Ovary (tissue), 7 donors: ENCODE measurements at regions not wholly inside any gene's neighbourhood (a gene's known extent, or its start where the extent isn't known, plus 50 kb on each side); places are given as distances from the start of the nearest gene placed in this dataset.

Experiments used
- DNase-seq, 5 donors: peaks; one replicate each; pipeline ENCODE4 v3.0.0-alpha.2; 2019 to 2020
- H3K27ac ChIP-seq, 2 donors: fragments of 200-600 bp; one replicate each; pipeline versions ENCODE4 v1.5.1 to v1.8.0; 2019 to 2022
- H3K27me3 ChIP-seq: fragments of 200-600 bp; one replicate; pipeline ENCODE4 v1.8.0; 2022
- H3K36me3 ChIP-seq: fragments of 200-600 bp; sonication (generic); one replicate; pipeline ENCODE4 v1.5.1; 2019
- H3K4me1 ChIP-seq: one replicate; pipeline ENCODE4 v1.8.1; 2013; ENCODE audit warnings: mild to moderate bottlenecking, moderate library complexity; ENCODE audit not compliant: insufficient read depth
- H3K4me3 ChIP-seq: fragments of 200-600 bp; sonication (generic); one replicate; pipeline ENCODE4 v1.5.1; 2017
- H3K9me3 ChIP-seq, 2 donors: fragments of 200-600 bp in 1 of 2; sonication (generic) in 1 of 2; one replicate each; pipeline versions ENCODE4 v1.5.1 to v1.8.1; 2013 to 2019; ENCODE audit warnings: mild to moderate bottlenecking in 1 of 2, moderate library complexity in 1 of 2
- EP300 ChIP-seq: sonication (generic); formaldehyde crosslinking; IDR thresholded peaks from one replicate; pipeline ENCODE4 v1.6.1; 2017; ENCODE audit warnings: antibody characterized with exemption
- POLR2A ChIP-seq: fragments of 450-650 bp; IDR thresholded peaks from one replicate; pipeline ENCODE4 v1.6.1; 2017; ENCODE audit warnings: antibody characterized with exemption, mild to moderate bottlenecking, moderate library complexity
- WGBS, 3 donors: extraction: QIAGEN DNeasy Blood & Tissue Kit in 1 of 3; methylation state at CpG; one replicate each; pipeline versions ENCODE4 v1.1.5 to v1.1.7; 2013 to 2017; 5-methylcytosine and 5-hydroxymethylcytosine counted together
- intact Hi-C, 4 donors: fragments of 100-400 bp; cut with DNase I; formaldehyde crosslinking; loops; one replicate each; pipeline versions ENCODE4 v1.11.0 to v1.15.1; 2022 to 2023
- TF ChIP-seq, protein P1 (sequence below), 3 donors: fragments of 450-650 bp in 2 of 3; fragments of 200-600 bp in 1 of 3; IDR thresholded peaks; one replicate each; pipeline versions ENCODE4 v1.5.1 to v1.8.0; 2016 to 2022; ENCODE audit warnings: antibody characterized with exemption in 3 of 3, mild to moderate bottlenecking in 1 of 3
- donor health status: DM: no; HTN: no; CAD: no; lungs with moderate emphysema.
- donor health status: DM: no; HTN: no; CAD: no.
- donor health status: Bipolar disorder and iron deficiency.
- donor health status: DM: no; HTN: no; CAD: no.
- donor health status: DM: yes; HTN: yes; CAD: no.

GRCh38 chr2:63734510-63734909 lies 107.2 kb upstream of the UGP2 start:
- WGBS, 3 donors = 77 to 89% (median 83%) methylated on average over 1 of the region's 1 CpG
- Histone ChIP-seq H3K36me3 (no peaks in the 10 kb centered on the region), H3K4me1 (peaks cover 7% of the 10 kb centered on the region), H3K9me3 (no peaks in the 10 kb centered on the region), H3K27me3 (no peaks in the 10 kb centered on the region), H3K4me3 (no peak overlapping the region), H3K27ac (no peak overlapping the region)
- TF ChIP-seq POLR2A (no peak), EP300 (no peak)
- TF ChIP-seq, protein P1, sequence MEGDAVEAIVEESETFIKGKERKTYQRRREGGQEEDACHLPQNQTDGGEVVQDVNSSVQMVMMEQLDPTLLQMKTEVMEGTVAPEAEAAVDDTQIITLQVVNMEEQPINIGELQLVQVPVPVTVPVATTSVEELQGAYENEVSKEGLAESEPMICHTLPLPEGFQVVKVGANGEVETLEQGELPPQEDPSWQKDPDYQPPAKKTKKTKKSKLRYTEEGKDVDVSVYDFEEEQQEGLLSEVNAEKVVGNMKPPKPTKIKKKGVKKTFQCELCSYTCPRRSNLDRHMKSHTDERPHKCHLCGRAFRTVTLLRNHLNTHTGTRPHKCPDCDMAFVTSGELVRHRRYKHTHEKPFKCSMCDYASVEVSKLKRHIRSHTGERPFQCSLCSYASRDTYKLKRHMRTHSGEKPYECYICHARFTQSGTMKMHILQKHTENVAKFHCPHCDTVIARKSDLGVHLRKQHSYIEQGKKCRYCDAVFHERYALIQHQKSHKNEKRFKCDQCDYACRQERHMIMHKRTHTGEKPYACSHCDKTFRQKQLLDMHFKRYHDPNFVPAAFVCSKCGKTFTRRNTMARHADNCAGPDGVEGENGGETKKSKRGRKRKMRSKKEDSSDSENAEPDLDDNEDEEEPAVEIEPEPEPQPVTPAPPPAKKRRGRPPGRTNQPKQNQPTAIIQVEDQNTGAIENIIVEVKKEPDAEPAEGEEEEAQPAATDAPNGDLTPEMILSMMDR (IDR thresholded peaks at IDR 0.05) = no peak
- intact Hi-C loops = no loop called here
- DNase-seq = no peak

- Histone ChIP-seq H3K27ac (no peak overlapping the region), H3K4me3 (no peak overlapping the region), H3K36me3 (no peaks in the 10 kb centered on the region), H3K9me3 (no peaks in the 10 kb centered on the region), H3K4me1 (peaks cover 7% of the 10 kb centered on the region), H3K27me3 (no peaks in the 10 kb centered on the region)
- intact Hi-C loops = no loop called here
- 87 to 93% (median 91%) methylated on average over 4 of the region's 4 CpGs for WGBS, 3 donors
- TF ChIP-seq POLR2A (no peak), EP300 (no peak)
- TF ChIP-seq, protein P1 (IDR thresholded peaks at IDR 0.05) = no peak
- DNase-seq = no peak
These were observed 106.4 kb upstream of the UGP2 start for GRCh38 chr2:63735263-63735662.

DNA sequence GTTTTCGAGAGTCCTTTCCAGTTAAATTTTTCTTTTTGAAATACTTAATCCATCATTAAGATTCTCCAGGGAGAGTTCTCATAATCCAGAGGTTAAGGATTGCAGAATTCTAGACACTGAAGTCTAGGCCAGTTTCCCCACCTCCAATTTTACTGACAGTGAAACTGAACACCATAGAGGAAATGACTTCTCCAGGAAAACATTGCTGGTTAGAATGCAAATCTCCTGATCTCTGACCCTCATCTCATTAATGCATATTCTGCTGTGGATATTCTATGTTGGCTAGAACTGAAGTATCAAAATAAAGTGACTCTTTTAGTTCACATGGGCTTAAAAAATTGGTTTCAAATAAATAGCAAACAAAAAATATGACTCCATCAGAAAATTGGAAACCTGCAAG lies 105.8 kb upstream of the UGP2 start:
- Histone ChIP-seq H3K9me3 (no peaks in the 10 kb centered on the region), H3K36me3 (no peaks in the 10 kb centered on the region), H3K4me3 (no peak overlapping the region), H3K27me3 (no peaks in the 10 kb centered on the region), H3K27ac (peak overlapping the region in 1 of 2 donors; percentile 44), H3K4me1 (peaks cover 7% of the 10 kb centered on the region)
- DNase-seq = no peak
- TF ChIP-seq, protein P1 (IDR thresholded peaks at IDR 0.05) = no peak
- no peak for TF ChIP-seq EP300
- TF ChIP-seq POLR2A = no peak
- intact Hi-C loops = no loop called here
- WGBS, 3 donors = 39 to 57% (median 52%) methylated on average over 1 of the region's 1 CpG

DNA sequence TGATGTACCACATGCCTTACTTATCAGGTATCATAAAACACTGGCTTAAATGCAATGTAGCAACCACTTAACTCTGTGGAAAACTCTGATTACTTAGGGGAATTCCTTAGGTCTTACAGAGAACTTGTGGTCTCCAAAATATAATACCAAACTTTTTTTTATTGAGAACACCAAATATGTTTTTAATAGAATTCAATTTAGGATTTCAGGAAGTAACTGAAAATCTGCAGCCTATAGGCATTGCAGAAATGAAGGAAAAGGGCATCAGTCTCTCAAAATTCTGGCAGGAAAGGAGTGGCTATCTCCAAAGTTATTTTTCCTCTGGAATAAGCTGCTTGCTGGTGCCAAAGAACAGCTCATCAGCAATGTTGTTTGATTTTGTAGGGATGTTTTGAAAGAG lies 105.3 kb upstream of the UGP2 start:
- Histone ChIP-seq H3K9me3 (no peaks in the 10 kb centered on the region), H3K36me3 (no peaks in the 10 kb centered on the region), H3K27ac (peak overlapping the region in 1 of 2 donors; percentile 44), H3K4me3 (no peak overlapping the region), H3K4me1 (peaks cover 7% of the 10 kb centered on the region), H3K27me3 (no peaks in the 10 kb centered on the region)
- intact Hi-C loops = no loop called here
- TF ChIP-seq, protein P1 (IDR thresholded peaks at IDR 0.05) = no peak
- TF ChIP-seq POLR2A = no peak
- TF ChIP-seq EP300 = no peak
- DNase-seq = no peak
